ENCODE measurements at regions not wholly inside any gene's neighbourhood (a gene's known extent, or its start where the extent isn't known, plus 50 kb on each side); places are given as distances from the start of the nearest gene placed in this dataset.

DNA sequence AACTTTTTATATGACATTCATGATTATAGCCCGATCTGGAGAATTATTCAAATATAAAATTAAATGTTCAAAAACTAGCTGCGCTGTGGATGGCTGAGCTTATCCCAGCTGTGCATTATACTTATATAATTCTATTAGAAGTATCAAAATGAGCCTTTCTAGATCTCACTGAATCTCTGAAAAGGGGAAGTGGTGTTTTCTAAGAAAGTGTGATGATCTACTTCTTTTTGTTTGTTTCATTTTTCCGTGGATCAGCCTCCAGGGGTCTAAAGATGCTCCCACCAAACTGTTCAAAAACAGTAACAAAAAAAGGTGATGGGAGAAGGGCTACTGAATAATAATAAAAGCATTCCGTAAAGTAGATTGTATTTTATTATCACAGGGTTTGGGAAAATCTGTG is 411.3 kb upstream of the PSMD7 start:
- FAIRE-seq (no peak), DNase-seq (ENCODE audit: low read depth) (no peak)
- no peaks in the 10 kb centered on the region for H3K27me3 ChIP-seq (ENCODE audit: control insufficient read depth, insufficient read depth, low read length)

DNA sequence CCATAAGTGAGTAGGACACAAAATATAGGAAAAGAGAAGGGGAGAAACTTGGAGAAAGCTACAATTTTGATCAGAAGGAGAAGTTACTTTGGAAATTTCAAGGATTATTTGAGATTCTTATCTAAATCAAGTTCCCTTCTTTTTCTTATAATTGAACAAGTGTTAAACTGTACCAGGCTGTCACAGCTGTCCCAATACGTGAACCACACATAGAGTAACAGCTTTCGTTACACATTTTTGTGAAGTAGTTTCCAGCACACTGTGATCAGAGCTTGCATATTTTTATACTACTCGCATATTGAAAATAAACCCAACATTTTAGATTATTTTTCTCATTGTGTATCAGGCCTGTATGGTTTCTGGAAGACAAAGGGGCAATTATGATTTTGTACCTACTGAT is 412.8 kb upstream of the PSMD7 start:
- DNase-seq (ENCODE audit: low read depth) = no peak
- TF ChIP-seq, protein P1, sequence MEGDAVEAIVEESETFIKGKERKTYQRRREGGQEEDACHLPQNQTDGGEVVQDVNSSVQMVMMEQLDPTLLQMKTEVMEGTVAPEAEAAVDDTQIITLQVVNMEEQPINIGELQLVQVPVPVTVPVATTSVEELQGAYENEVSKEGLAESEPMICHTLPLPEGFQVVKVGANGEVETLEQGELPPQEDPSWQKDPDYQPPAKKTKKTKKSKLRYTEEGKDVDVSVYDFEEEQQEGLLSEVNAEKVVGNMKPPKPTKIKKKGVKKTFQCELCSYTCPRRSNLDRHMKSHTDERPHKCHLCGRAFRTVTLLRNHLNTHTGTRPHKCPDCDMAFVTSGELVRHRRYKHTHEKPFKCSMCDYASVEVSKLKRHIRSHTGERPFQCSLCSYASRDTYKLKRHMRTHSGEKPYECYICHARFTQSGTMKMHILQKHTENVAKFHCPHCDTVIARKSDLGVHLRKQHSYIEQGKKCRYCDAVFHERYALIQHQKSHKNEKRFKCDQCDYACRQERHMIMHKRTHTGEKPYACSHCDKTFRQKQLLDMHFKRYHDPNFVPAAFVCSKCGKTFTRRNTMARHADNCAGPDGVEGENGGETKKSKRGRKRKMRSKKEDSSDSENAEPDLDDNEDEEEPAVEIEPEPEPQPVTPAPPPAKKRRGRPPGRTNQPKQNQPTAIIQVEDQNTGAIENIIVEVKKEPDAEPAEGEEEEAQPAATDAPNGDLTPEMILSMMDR (IDR thresholded peaks at IDR 0.05; ENCODE audit: insufficient read depth, low read length, severe bottlenecking) = no peak

More for the DNA sequence above, 411.3 kb upstream of the PSMD7 start:
- TF ChIP-seq, protein P1 (IDR thresholded peaks at IDR 0.05; ENCODE audit: insufficient read depth, low read length, severe bottlenecking) = no peak
- Histone ChIP-seq H3K4me3 (ENCODE audit: low read depth, low read length) (no peak overlapping the region), H3K36me3 (ENCODE audit: control insufficient read depth, insufficient read depth, low read length) (no peaks in the 10 kb centered on the region)

DNA sequence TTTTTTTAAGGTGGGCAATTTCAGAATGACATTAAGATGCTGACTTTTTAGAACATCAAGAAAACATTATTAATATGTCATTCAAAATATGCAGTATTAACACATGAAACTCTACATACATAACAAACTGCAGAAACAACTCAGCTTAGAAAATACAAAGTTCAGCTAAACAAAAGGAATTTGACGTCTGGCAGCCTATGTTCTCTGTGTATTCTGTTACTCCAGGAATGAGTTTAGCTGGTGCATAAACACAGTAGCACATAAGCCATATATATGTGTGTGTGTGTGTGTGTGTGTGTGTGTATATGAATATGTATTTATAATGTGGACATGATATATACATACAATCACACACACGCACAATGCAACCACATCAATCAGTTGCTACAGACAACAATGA is 413.5 kb upstream of the PSMD7 start:
- no peak for FAIRE-seq
- no peaks in the 10 kb centered on the region for H3K36me3 ChIP-seq (ENCODE audit: control insufficient read depth, insufficient read depth, low read length)
- no peak for DNase-seq (ENCODE audit: low read depth)
- TF ChIP-seq, protein P1 (IDR thresholded peaks at IDR 0.05; ENCODE audit: insufficient read depth, low read length, severe bottlenecking) = no peak
- no peak overlapping the region for H3K4me3 ChIP-seq (ENCODE audit: low read depth, low read length)
- no peaks in the 10 kb centered on the region for H3K27me3 ChIP-seq (ENCODE audit: control insufficient read depth, insufficient read depth, low read length)

More for the DNA sequence above, 412.8 kb upstream of the PSMD7 start:
- no peak for FAIRE-seq
- Histone ChIP-seq H3K4me3 (ENCODE audit: low read depth, low read length) (no peak overlapping the region), H3K36me3 (ENCODE audit: control insufficient read depth, insufficient read depth, low read length) (no peaks in the 10 kb centered on the region), H3K27me3 (ENCODE audit: control insufficient read depth, insufficient read depth, low read length) (no peaks in the 10 kb centered on the region)

DNA sequence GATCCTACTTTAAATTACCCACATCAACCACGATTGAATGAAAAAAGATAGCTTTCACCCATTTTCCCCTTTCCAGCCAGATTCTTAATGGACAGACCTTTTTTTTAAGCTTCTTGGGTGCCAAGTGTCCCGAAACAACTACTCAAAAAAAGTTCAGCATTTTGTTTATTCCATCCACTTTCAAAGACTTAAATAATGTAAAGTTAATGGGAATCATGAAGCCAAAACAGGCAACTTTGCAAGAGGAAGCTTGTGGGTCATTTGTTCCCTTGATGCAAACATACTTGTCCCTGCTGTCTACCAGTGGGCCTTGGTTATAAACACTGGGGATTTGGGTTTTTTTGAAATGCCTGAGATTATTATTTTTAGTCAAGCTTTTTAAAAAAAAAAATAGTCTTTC is 414.0 kb upstream of the PSMD7 start:
- H3K36me3 ChIP-seq (ENCODE audit: control insufficient read depth, insufficient read depth, low read length) = no peaks in the 10 kb centered on the region
- DNase-seq (ENCODE audit: low read depth) (no peak), FAIRE-seq (no peak)
- no peaks in the 10 kb centered on the region for H3K27me3 ChIP-seq (ENCODE audit: control insufficient read depth, insufficient read depth, low read length)
- TF ChIP-seq, protein P1 (IDR thresholded peaks at IDR 0.05; ENCODE audit: insufficient read depth, low read length, severe bottlenecking) = no peak
- no peak overlapping the region for H3K4me3 ChIP-seq (ENCODE audit: low read depth, low read length)

DNA sequence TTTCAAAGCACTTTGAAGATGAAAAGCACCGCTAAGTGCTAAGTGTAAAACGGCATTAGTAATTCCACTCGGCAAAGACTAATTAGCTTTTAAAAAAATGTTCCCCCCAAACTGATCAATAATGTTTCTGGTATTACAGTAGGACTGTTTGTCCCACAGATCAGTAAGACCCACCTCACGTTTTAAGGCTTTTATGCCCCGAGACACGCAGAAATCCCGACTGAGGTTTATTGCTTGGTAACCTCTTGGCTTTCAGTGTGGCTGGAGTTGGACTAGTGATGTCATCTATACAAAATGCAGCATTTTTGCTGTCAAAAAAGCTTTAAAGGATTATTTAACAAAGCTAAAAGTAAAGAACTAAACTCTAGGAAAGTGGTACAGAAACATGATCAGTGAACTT is 414.6 kb upstream of the PSMD7 start:
- H3K27me3 ChIP-seq (ENCODE audit: control insufficient read depth, insufficient read depth, low read length) = no peaks in the 10 kb centered on the region
- FAIRE-seq (no peak), DNase-seq (ENCODE audit: low read depth) (no peak)
- no peak overlapping the region for H3K4me3 ChIP-seq (ENCODE audit: low read depth, low read length)
- TF ChIP-seq, protein P1 (IDR thresholded peaks at IDR 0.05; ENCODE audit: insufficient read depth, low read length, severe bottlenecking) = no peak
- H3K36me3 ChIP-seq (ENCODE audit: control insufficient read depth, insufficient read depth, low read length) = no peaks in the 10 kb centered on the region

DNA sequence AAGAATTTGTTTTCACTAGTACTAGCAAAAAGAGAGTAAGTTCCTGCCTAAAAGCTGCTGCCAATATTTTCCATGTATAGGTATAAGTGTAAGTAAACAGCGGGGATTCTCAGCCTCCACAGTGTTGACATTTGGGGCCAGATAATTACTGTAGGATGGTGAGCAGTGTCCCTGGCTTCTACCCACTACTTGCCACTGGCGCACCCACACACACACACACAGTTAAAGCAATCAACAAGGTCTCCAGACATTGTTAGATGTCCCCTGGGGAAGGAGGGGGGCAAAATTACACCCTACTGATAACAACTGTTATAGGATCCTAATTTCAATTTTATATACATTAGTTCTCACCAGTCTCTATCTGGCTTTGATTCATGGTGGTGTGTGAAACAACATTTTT is 417.0 kb upstream of the PSMD7 start:
- Histone ChIP-seq H3K36me3 (ENCODE audit: control insufficient read depth, insufficient read depth, low read length) (no peaks in the 10 kb centered on the region), H3K27me3 (ENCODE audit: control insufficient read depth, insufficient read depth, low read length) (no peaks in the 10 kb centered on the region), H3K4me3 (ENCODE audit: low read depth, low read length) (no peak overlapping the region)
- DNase-seq (ENCODE audit: low read depth) (no peak), FAIRE-seq (no peak)
- TF ChIP-seq, protein P1 (IDR thresholded peaks at IDR 0.05; ENCODE audit: insufficient read depth, low read length, severe bottlenecking) = no peak
